OCI-LY7 (cell line): ENCODE measurements at regions not wholly inside any gene's neighbourhood (a gene's known extent, or its start where the extent isn't known, plus 50 kb on each side); places are given as distances from the start of the nearest gene placed in this dataset.

Experiments used
- EZH2phosphoT487 ChIP-seq: fragments of 200-600 bp; sonication (generic); IDR thresholded peaks from 2 replicates; pipeline ENCODE4 v1.6.1; 2018; ENCODE audit warnings: low read depth, borderline replicate concordance, mild to moderate bottlenecking, mixed run types, antibody characterized with exemption, low read length, moderate library complexity, mixed read lengths
- TF ChIP-seq, protein P1 (sequence below): fragments of 200-600 bp; sonication (generic); conservative IDR thresholded peaks from 2 replicates; pipeline ENCODE4 v1.5.1; 2014; ENCODE audit warnings: mild to moderate bottlenecking, antibody characterized with exemption, low read length, moderate library complexity, mixed read lengths

GRCh38 chr15:37483779-37484178, 383.4 kb upstream of the MEIS2 start:
- TF ChIP-seq, protein P1, sequence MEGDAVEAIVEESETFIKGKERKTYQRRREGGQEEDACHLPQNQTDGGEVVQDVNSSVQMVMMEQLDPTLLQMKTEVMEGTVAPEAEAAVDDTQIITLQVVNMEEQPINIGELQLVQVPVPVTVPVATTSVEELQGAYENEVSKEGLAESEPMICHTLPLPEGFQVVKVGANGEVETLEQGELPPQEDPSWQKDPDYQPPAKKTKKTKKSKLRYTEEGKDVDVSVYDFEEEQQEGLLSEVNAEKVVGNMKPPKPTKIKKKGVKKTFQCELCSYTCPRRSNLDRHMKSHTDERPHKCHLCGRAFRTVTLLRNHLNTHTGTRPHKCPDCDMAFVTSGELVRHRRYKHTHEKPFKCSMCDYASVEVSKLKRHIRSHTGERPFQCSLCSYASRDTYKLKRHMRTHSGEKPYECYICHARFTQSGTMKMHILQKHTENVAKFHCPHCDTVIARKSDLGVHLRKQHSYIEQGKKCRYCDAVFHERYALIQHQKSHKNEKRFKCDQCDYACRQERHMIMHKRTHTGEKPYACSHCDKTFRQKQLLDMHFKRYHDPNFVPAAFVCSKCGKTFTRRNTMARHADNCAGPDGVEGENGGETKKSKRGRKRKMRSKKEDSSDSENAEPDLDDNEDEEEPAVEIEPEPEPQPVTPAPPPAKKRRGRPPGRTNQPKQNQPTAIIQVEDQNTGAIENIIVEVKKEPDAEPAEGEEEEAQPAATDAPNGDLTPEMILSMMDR, result no peak
- TF ChIP-seq EZH2phosphoT487, result no peak
